22Rv1 (cell line): ENCODE measurements at regions not wholly inside any gene's neighbourhood (a gene's known extent, or its start where the extent isn't known, plus 50 kb on each side); places are given as distances from the start of the nearest gene placed in this dataset.
"Not testable (repeated sequence)": the region's sequence is repeated elsewhere in the genome, so short reads cannot be mapped to it uniquely, and the experiment has no call there.

ENCODE experiments used
- H3K27ac ChIP-seq: fragments of 450-650 bp; 2 replicates; pipeline ENCODE4 v1.5.1; 2017
- ZFX ChIP-seq: fragments of 450-650 bp; IDR thresholded peaks from 2 replicates; pipeline ENCODE4 v1.6.1; 2017; ENCODE audit warnings: antibody characterized with exemption, borderline replicate concordance
- TF ChIP-seq, protein P1 (sequence below): fragments of 450-650 bp; IDR thresholded peaks from 2 replicates; pipeline ENCODE4 v1.5.1; 2017; ENCODE audit warnings: mild to moderate bottlenecking

DNA sequence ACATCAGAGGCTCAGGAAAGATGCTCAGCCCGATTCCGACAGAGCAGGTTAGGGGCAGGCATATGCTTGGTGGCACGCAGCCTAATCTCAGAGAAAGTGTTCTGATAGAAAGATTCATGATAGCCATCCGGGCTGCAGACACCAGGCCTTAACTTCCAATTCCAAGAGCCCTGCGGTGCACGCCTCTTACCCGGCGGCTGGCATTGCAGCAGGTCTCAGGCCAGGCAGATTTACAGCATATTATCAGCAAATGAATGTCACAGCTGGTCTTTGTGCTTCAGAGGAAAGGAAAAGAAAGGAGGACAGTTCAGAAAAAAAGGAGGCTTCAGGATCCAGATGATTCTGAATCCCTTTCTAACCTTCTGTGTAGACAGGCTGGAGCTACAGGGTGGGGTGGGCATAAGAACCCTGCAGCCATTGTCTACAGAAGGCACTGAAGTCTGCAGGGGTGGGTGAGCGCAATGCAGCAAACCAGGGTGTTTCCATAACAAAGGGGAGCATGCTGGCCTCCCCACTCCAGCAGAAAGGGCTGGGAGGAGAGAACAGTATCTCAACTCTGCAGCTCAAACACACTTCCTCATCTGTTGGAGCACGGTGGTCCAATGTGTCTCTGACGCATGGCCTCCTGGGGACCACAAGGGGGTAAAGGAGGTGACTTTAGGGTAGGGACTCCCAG, 277.4 kb upstream of the XYLT1 start:
- H3K27ac ChIP-seq, result no peak overlapping the region
- TF ChIP-seq ZFX, result no peak
- TF ChIP-seq, protein P1, sequence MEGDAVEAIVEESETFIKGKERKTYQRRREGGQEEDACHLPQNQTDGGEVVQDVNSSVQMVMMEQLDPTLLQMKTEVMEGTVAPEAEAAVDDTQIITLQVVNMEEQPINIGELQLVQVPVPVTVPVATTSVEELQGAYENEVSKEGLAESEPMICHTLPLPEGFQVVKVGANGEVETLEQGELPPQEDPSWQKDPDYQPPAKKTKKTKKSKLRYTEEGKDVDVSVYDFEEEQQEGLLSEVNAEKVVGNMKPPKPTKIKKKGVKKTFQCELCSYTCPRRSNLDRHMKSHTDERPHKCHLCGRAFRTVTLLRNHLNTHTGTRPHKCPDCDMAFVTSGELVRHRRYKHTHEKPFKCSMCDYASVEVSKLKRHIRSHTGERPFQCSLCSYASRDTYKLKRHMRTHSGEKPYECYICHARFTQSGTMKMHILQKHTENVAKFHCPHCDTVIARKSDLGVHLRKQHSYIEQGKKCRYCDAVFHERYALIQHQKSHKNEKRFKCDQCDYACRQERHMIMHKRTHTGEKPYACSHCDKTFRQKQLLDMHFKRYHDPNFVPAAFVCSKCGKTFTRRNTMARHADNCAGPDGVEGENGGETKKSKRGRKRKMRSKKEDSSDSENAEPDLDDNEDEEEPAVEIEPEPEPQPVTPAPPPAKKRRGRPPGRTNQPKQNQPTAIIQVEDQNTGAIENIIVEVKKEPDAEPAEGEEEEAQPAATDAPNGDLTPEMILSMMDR, result no peak

DNA sequence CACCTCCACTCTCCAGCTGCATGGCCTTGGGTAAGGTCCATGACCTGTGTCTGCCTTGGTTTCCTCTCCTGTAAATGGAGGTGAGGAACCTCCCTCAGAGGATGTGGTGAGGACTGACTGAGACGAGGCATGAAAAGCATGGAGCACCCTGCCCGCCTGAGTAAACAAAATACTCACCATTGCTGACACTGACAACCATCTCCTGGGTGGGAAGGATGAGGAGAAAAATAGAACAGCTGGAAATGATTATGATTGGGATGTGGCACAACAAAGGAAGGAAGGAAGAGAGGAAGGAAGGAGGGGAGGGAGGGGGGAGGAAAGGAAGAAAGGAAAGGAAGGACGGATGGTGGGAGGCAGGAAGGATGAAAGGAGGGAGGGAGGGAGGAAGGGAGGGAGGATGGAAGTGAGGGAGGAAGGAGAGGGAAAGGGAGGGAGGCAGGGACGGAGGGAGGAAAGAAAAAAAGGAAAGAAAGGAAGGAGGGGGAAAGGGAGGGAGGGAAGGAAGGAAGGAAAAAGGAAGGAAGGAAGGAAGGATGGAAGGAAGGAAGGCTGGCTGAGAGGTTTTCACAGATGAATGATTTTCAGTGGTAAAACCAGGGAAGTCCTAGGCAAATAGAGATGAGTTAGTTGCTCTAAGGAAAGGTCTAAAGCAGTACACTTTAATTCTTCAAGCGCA, 276.5 kb upstream of the XYLT1 start:
- H3K27ac ChIP-seq, result no peak overlapping the region
- TF ChIP-seq, protein P1, result no peak
- no peak for TF ChIP-seq ZFX

DNA sequence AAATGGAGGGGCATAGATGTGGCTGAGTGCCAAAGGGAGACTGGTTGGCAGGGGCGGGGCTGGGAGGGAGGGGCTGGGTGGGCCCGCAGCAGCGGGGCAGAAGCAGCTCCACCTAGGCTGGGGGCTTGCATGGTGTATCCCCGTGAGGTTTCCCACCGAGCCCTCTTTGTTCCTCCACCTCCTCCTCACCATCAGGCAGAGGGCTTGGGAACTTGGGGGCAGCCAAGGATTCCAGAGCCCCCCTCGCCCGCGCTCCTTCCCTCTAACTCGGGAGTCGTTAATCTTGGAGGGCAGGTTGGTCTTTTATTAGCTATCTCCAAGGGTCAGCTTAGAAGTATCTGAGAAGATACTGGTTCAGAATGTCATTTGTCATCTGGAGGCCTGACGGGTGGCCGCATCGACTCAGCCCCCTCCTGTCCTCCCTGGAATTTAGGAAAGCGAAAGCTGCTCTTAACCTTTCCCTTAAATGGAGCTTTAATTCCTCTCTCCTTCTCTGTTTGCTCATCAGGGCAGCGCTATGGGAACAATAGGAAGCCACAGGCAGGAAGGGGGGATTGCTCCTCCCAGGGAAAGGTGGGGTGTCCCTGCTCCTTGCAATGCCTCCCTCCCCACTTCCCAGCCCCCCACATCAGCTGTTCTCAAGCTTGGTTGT, 274.3 kb upstream of the XYLT1 start:
- H3K27ac ChIP-seq, result no peak overlapping the region
- TF ChIP-seq, protein P1, result no peak
- TF ChIP-seq ZFX, result no peak

DNA sequence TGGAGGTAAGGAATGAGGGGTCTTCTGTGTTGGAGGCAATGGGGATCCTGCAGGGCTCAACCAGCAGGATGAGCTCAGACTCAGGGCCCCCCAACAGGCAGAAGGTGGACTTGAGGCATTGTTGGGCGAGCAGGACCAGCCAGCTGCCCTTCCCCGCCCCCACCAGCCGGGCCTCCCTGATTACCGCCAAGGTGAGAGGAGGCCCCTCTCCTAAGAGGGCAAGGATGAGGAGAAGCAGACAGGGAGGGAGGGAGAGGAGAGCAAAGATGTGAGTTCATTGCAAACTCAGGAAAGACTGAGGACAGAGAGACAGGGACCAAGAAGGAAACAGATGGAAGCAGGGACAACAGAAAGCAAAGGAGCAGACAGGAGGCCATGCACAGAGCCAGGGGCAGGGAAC, 272.8 kb upstream of the XYLT1 start:
- no peak overlapping the region for H3K27ac ChIP-seq
- TF ChIP-seq, protein P1, result no peak
- TF ChIP-seq ZFX, result no peak

DNA sequence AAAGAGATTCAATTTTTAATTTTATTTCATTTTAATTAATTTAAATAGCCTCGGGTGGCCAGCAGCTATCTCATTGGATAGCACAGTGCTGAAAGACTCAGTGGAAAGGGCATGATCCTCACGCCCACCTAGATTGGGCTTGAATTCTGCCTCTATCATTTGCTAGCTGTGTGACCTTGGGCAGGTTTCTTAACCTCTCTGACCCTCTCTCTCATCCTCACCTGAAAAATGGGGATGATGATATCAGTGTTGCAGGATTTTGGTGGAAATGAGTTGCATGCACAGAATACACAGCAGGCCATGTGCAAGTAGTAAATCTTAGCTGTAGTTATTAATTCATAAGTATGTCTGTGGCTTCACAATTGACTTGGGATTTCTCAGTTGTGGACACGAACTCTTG, 272.4 kb upstream of the XYLT1 start:
- H3K27ac ChIP-seq, result no peak overlapping the region
- TF ChIP-seq, protein P1, result no peak
- TF ChIP-seq ZFX, result no peak

DNA sequence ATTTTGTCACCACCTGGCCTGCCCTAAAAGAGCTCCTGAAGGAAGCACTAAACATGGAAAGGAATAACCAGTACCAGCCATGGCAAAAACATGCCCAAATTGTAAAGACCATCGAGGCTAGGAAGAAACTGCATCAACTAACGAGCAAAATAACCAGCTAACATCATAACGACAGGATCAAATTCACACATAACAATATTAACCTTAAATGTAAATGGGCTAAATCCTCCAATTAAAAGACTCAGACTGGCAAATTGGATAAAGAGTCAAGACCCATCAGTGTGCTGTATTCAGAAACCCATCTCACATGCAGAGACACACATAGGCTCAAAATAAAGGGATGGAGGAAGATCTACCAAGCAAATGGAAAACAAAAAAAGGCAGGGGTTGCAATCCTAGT, 264.3 kb upstream of the XYLT1 start:
- not testable (repeated sequence) for H3K27ac ChIP-seq

DNA sequence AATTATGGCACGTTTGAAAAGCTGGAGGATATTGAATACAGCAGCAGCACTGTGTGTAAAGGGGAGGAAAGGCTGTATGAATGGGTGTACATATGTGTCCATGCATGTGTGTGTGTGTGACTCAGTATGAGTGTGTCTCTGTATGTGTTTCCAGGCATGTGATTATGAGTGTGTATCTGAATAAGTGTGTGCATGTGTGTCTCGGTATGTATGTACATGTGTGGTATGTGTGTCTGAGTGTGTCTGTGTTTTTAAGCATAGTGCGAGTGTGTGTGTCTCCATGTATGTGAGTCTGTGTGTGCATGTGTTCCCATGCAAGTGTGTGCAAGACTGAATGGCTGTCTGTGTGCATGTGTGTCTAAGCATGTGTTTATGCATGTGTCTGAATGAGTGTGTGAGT, 259.1 kb upstream of the XYLT1 start:
- H3K27ac ChIP-seq, result no peak overlapping the region
- TF ChIP-seq, protein P1, result no peak
